ENCODE measurements at regions not wholly inside any gene's neighbourhood (a gene's known extent, or its start where the extent isn't known, plus 50 kb on each side); places are given as distances from the start of the nearest gene placed in this dataset.

DNA sequence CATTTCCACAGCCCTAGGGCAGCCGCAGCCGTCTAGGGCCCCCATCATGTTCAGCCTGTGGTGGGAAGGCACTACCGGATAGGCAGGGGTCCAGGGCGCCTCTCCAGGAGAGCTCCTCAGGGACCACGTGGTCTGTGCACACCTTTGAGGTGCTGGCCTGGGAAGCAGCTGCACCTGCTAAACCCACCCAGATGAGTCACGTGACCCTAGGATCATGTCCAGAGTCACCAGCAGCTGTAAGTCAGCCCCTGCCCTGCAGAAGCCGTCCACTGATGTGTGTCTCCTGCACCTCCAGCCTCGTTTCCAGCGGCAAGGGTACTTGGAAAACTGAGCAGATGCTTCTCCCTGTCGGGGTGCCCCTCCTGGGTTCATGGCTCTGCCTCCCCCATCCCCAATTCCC is 682.6 kb upstream of the SALL3 start:
- H3K79me2 ChIP-seq (ENCODE audit: control insufficient read depth, insufficient read depth, low read length) = no peaks in the 10 kb centered on the region
- no peaks in the 10 kb centered on the region for H3K27me3 ChIP-seq (ENCODE audit: control insufficient read depth, extremely low read depth, insufficient read depth, low read length)
- H3K9me1 ChIP-seq (ENCODE audit: control insufficient read depth, extremely low read depth, insufficient read depth, low read length) = no peaks in the 10 kb centered on the region
- no peaks in the 10 kb centered on the region for H3K4me1 ChIP-seq (ENCODE audit: control insufficient read depth, extremely low read depth, insufficient read depth, low read length)
- no peak overlapping the region for H2AFZ ChIP-seq (ENCODE audit: control insufficient read depth, low read length)
- no peak overlapping the region for H3K9ac ChIP-seq (ENCODE audit: control insufficient read depth, extremely low read depth, insufficient read depth, low read length)
- no peak for TF ChIP-seq EZH2 (IDR thresholded peaks at IDR 0.05; ENCODE audit: low read length)
- no peak for FAIRE-seq
- H3K27ac ChIP-seq (ENCODE audit: control insufficient read depth, insufficient read depth, low read length) = no peak overlapping the region
- dilution Hi-C loops (cut with MboI; ENCODE audit: extremely low pct_ligation_motif_present, low sequenced_read_pairs) = no loop called here
- H3K4me2 ChIP-seq (ENCODE audit: control insufficient read depth, extremely low read depth, insufficient read depth, low read depth, low read length) = no peak overlapping the region
- no peak for DNase-seq (ENCODE audit: low read depth, low spot score)
- peaks cover 4% of the 10 kb centered on the region for H3K9me3 ChIP-seq (ENCODE audit: control insufficient read depth, low read depth, low read length)
- H4K20me1 ChIP-seq (ENCODE audit: control insufficient read depth, extremely low read depth, insufficient read depth, low read length) = no peaks in the 10 kb centered on the region
- no peak overlapping the region for H3K4me3 ChIP-seq (ENCODE audit: control insufficient read depth in 2 of 3, extremely low read depth in 1 of 3, insufficient read depth in 2 of 3, low read depth in 1 of 3, low read length in 3 of 3)
- no peaks in the 10 kb centered on the region for H3K36me3 ChIP-seq (ENCODE audit: control insufficient read depth in 2 of 2, extremely low read depth in 1 of 2, insufficient read depth in 2 of 2, low read length in 2 of 2)

DNA sequence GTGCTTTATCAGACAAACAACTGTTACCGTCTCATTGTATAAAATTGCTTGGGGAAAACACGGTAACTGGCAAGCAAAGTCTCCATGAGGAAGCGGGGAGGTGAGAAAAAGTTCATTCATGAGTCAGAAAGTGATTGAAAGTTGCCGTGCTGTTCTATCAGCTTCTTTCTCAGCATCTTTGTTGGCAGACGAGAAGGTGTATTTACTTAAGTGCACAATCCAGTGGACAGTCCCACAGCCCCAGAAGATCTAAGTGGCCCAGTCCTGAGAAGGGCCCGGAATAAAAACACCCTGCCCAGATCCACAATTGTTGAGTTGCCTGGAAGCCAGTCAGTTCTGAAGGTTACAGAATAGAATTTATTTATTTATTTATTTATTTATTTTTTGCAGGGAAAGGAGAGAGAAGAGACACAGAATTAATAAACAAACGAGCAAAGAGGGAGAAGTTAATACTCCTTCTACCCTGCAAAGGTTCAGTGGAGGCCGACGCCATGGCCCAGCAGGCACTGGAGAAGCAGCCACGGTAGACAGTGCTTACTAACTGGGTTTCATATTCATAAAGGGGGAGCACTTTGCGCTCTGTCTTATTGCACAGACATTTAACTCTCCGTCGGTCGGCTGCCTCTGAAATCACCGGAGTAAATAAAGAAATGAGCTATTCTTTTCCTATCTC is 676.0 kb upstream of the SALL3 start:
- Histone ChIP-seq H4K20me1 (ENCODE audit: control insufficient read depth, extremely low read depth, insufficient read depth, low read length) (no peaks in the 10 kb centered on the region), H3K4me2 (ENCODE audit: control insufficient read depth, extremely low read depth, insufficient read depth, low read depth, low read length) (no peak overlapping the region), H3K9me3 (ENCODE audit: control insufficient read depth, low read depth, low read length) (peaks cover 6% of the 10 kb centered on the region), H3K4me3 (ENCODE audit: control insufficient read depth in 2 of 3, extremely low read depth in 1 of 3, insufficient read depth in 2 of 3, low read depth in 1 of 3, low read length in 3 of 3) (no peak overlapping the region), H2AFZ (ENCODE audit: control insufficient read depth, low read length) (no peak overlapping the region), H3K9me1 (ENCODE audit: control insufficient read depth, extremely low read depth, insufficient read depth, low read length) (no peaks in the 10 kb centered on the region), H3K27me3 (ENCODE audit: control insufficient read depth, extremely low read depth, insufficient read depth, low read length) (no peaks in the 10 kb centered on the region), H3K9ac (ENCODE audit: control insufficient read depth, extremely low read depth, insufficient read depth, low read length) (no peak overlapping the region), H3K79me2 (ENCODE audit: control insufficient read depth, insufficient read depth, low read length) (no peaks in the 10 kb centered on the region), H3K27ac (ENCODE audit: control insufficient read depth, insufficient read depth, low read length) (no peak overlapping the region), H3K36me3 (ENCODE audit: control insufficient read depth in 2 of 2, extremely low read depth in 1 of 2, insufficient read depth in 2 of 2, low read length in 2 of 2) (no peaks in the 10 kb centered on the region), H3K4me1 (ENCODE audit: control insufficient read depth, extremely low read depth, insufficient read depth, low read length) (no peaks in the 10 kb centered on the region)
- no peak for FAIRE-seq
- dilution Hi-C loops (cut with MboI; ENCODE audit: extremely low pct_ligation_motif_present, low sequenced_read_pairs) = no loop called here
- DNase-seq (ENCODE audit: low read depth, low spot score) = no peak
- TF ChIP-seq, protein P1, sequence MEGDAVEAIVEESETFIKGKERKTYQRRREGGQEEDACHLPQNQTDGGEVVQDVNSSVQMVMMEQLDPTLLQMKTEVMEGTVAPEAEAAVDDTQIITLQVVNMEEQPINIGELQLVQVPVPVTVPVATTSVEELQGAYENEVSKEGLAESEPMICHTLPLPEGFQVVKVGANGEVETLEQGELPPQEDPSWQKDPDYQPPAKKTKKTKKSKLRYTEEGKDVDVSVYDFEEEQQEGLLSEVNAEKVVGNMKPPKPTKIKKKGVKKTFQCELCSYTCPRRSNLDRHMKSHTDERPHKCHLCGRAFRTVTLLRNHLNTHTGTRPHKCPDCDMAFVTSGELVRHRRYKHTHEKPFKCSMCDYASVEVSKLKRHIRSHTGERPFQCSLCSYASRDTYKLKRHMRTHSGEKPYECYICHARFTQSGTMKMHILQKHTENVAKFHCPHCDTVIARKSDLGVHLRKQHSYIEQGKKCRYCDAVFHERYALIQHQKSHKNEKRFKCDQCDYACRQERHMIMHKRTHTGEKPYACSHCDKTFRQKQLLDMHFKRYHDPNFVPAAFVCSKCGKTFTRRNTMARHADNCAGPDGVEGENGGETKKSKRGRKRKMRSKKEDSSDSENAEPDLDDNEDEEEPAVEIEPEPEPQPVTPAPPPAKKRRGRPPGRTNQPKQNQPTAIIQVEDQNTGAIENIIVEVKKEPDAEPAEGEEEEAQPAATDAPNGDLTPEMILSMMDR (optimal IDR thresholded peaks at IDR 0.05 in 1 of 3, IDR thresholded peaks at IDR 0.05 in 1 of 3, conservative IDR thresholded peaks at IDR 0.05 in 1 of 3; ENCODE audit: extremely low read depth in 1 of 3, insufficient read depth in 2 of 3, low read length in 3 of 3) = no peak
- TF ChIP-seq EZH2 (IDR thresholded peaks at IDR 0.05; ENCODE audit: low read length) = no peak

All from keratinocyte (primary cell).